ENCODE measurements at regions not wholly inside any gene's neighbourhood (a gene's known extent, or its start where the extent isn't known, plus 50 kb on each side); places are given as distances from the start of the nearest gene placed in this dataset.

GRCh38 chr11:26847977-26848376, 126.1 kb upstream of the SLC5A12 start:
- ChIA-PET CTCF (no interaction called here), POLR2A (no interaction called here)
- intact Hi-C loops (cut with micrococcal nuclease) (loop anchor here (1.0 kb wide), 1 partner anchor 38 kb away; no protein-coding TSS in a partner anchor), dilution Hi-C loops (cut with MboI; ENCODE audit: extremely low pct_ligation_motif_present, low sequenced_read_pairs) (no loop called here)
- H3K4me3 ChIP-seq (replicated peaks in 1 of 3; ENCODE audit: insufficient read depth in 1 of 3, low read depth in 1 of 3, low read length in 3 of 3), result no peak overlapping the region
- FAIRE-seq (no peak), DNase-seq (ENCODE audit: low read depth, low spot score) (no peak)
- no peaks in the 10 kb centered on the region for H3K36me3 ChIP-seq (ENCODE audit: control insufficient read depth in 2 of 2, extremely low read depth in 1 of 2, insufficient read depth in 2 of 2, low read length in 2 of 2)
- no peaks in the 10 kb centered on the region for H3K4me1 ChIP-seq (ENCODE audit: control insufficient read depth, extremely low read depth, insufficient read depth, low read length)
- H3K27ac ChIP-seq (ENCODE audit: insufficient read depth, low read depth, low read length), result no peak overlapping the region
- BruUV-seq (replicated peaks), result no TSS peak
- no peak for TF ChIP-seq FOS (IDR thresholded peaks at IDR 0.05; ENCODE audit: borderline replicate concordance, insufficient read depth, low read length)
- TF ChIP-seq MYC (IDR thresholded peaks at IDR 0.05; ENCODE audit: low read depth, low read length), result no peak
- TF ChIP-seq GATA2 (IDR thresholded peaks at IDR 0.05; ENCODE audit: insufficient read depth, insufficient read length, low read depth, low read length), result no peak
- TF ChIP-seq POLR2AphosphoS5 (IDR thresholded peaks at IDR 0.05; ENCODE audit: insufficient read depth, low read depth, low read length), result no peak
- TF ChIP-seq EZH2 (IDR thresholded peaks at IDR 0.05; ENCODE audit: borderline replicate concordance, low read depth, low read length, severe bottlenecking), result no peak
- no peak for TF ChIP-seq MAX (IDR thresholded peaks at IDR 0.05; ENCODE audit: insufficient read depth, insufficient read length)
- no peak for TF ChIP-seq JUN (IDR thresholded peaks at IDR 0.05; ENCODE audit: borderline replicate concordance, insufficient read depth, insufficient read length, low read depth)
- TF ChIP-seq POLR2A (IDR thresholded peaks at IDR 0.05; ENCODE audit: low read depth, low read length), result no peak
- no peak for TF ChIP-seq CTCF (IDR thresholded peaks at IDR 0.05; ENCODE audit: extremely low read depth in 1 of 2, insufficient read depth in 1 of 2, low read depth in 1 of 2, low read length in 2 of 2)
- no peaks in the 10 kb centered on the region for H4K20me1 ChIP-seq (replicated peaks; ENCODE audit: control insufficient read depth, extremely low read depth, insufficient read depth, low read length)
- no peaks in the 10 kb centered on the region for H3K27me3 ChIP-seq (ENCODE audit: control insufficient read depth in 2 of 2, insufficient read depth in 2 of 2, low read length in 2 of 2)
- H3K9ac ChIP-seq (replicated peaks; ENCODE audit: extremely low read depth, insufficient read depth, low read length), result no peak overlapping the region
- no peaks in the 10 kb centered on the region for H3K9me3 ChIP-seq (replicated peaks; ENCODE audit: control insufficient read depth, insufficient read depth, low read length)
- no peak overlapping the region for H3K4me2 ChIP-seq (ENCODE audit: insufficient read depth, low read length)
- no peak overlapping the region for H2AFZ ChIP-seq (ENCODE audit: low read depth, low read length)
- H3K79me2 ChIP-seq (ENCODE audit: control insufficient read depth, insufficient read depth, low read length), result no peaks in the 10 kb centered on the region
- H3K9me1 ChIP-seq (replicated peaks; ENCODE audit: control insufficient read depth, extremely low read depth, insufficient read depth, low read length), result no peaks in the 10 kb centered on the region

Measured in endothelial cell of umbilical vein (primary cell).